ENCODE measurements at regions not wholly inside any gene's neighbourhood (a gene's known extent, or its start where the extent isn't known, plus 50 kb on each side); places are given as distances from the start of the nearest gene placed in this dataset.

GRCh38 chr1:112264553-112264952 lies 131.5 kb upstream of the CTTNBP2NL start (continued):
- TF ChIP-seq ZNF114 (CRISPR knock-in tag; IDR thresholded peaks at IDR 0.05), result no peak
- TF ChIP-seq, protein P1, sequence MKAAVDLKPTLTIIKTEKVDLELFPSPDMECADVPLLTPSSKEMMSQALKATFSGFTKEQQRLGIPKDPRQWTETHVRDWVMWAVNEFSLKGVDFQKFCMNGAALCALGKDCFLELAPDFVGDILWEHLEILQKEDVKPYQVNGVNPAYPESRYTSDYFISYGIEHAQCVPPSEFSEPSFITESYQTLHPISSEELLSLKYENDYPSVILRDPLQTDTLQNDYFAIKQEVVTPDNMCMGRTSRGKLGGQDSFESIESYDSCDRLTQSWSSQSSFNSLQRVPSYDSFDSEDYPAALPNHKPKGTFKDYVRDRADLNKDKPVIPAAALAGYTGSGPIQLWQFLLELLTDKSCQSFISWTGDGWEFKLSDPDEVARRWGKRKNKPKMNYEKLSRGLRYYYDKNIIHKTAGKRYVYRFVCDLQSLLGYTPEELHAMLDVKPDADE (IDR thresholded peaks at IDR 0.05), result no peak
- TF ChIP-seq STAT1 (IDR thresholded peaks at IDR 0.05; ENCODE audit: unreplicated experiment), result no peak
- TF ChIP-seq EZH2phosphoT487 (IDR thresholded peaks at IDR 0.05; ENCODE audit: unreplicated experiment), result no peak
- TF ChIP-seq NANOG (IDR thresholded peaks at IDR 0.05; ENCODE audit: borderline replicate concordance), result no peak
- TF ChIP-seq POLR2AphosphoS5 (IDR thresholded peaks at IDR 0.05; ENCODE audit: low read depth), result no peak

- Histone ChIP-seq H3K27ac (ENCODE audit: low read depth) (no peak overlapping the region), H3K27me3 (ENCODE audit: insufficient read depth) (no peaks in the 10 kb centered on the region), H4K20me1 (replicated peaks; ENCODE audit: insufficient read depth) (no peaks in the 10 kb centered on the region), H3K36me3 (ENCODE audit: insufficient read depth) (no peaks in the 10 kb centered on the region), H3K79me2 (replicated peaks; ENCODE audit: insufficient read depth) (no peaks in the 10 kb centered on the region), H3K4me2 (no peak overlapping the region), H3K9me2 (ENCODE audit: insufficient read depth) (peaks cover 3% of the 10 kb centered on the region; the same call in 1 of the 2 replicates), H2AFZ (no peak overlapping the region), H3K4me1 (ENCODE audit: insufficient read depth) (no peaks in the 10 kb centered on the region), H3F3A (replicated peaks; ENCODE audit: low read depth) (no peaks in the 10 kb centered on the region), H3K4me3 (no peak overlapping the region)
- ATAC-seq (no peak), DNase-seq (ENCODE audit: low spot score) (no peak)
- Mint-ChIP-seq H3K4me3 (no peak overlapping the region), H3K36me3 (ENCODE audit: low read depth) (no peaks in the 10 kb centered on the region), H3K27me3 (ENCODE audit: insufficient read depth, low read depth, poor library complexity) (no peaks in the 10 kb centered on the region), H3K9me3 (no peaks in the 10 kb centered on the region), H3K4me1 (peaks cover 6% of the 10 kb centered on the region; the same call in 2 of the 3 replicates), H3K27ac (no peak overlapping the region)
- no peak for TF ChIP-seq EZH2phosphoT487 (IDR thresholded peaks at IDR 0.05; ENCODE audit: unreplicated experiment)
- no peak for TF ChIP-seq ZNF331 (CRISPR knock-in tag; IDR thresholded peaks at IDR 0.05; ENCODE audit: low read depth)
- TF ChIP-seq REST (IDR thresholded peaks at IDR 0.05; ENCODE audit: unreplicated experiment), result no peak
- TF ChIP-seq STAT1 (IDR thresholded peaks at IDR 0.05; ENCODE audit: unreplicated experiment), result no peak
- no peak for TF ChIP-seq EZH2 (IDR thresholded peaks at IDR 0.05; ENCODE audit: low read depth, unreplicated experiment)
- TF ChIP-seq CREB1 (CRISPR knock-in tag; IDR thresholded peaks at IDR 0.05; ENCODE audit: low read depth), result no peak
- TF ChIP-seq POLR2AphosphoS5 (IDR thresholded peaks at IDR 0.05; ENCODE audit: low read depth), result no peak
- no peak for TF ChIP-seq NANOG (IDR thresholded peaks at IDR 0.05; ENCODE audit: borderline replicate concordance)
- TF ChIP-seq, protein P1 (IDR thresholded peaks at IDR 0.05), result no peak
- TF ChIP-seq ZNF462 (CRISPR knock-in tag; IDR thresholded peaks at IDR 0.05), result no peak
- no peak for TF ChIP-seq ZNF114 (CRISPR knock-in tag; IDR thresholded peaks at IDR 0.05)
- no peak for TF ChIP-seq JUNB (IDR thresholded peaks at IDR 0.05; ENCODE audit: unreplicated experiment)
Observed at GRCh38 chr1:112265931-112266330, 130.1 kb upstream of the CTTNBP2NL start.
